ENCODE measurements at regions not wholly inside any gene's neighbourhood (a gene's known extent, or its start where the extent isn't known, plus 50 kb on each side); places are given as distances from the start of the nearest gene placed in this dataset.

DNA sequence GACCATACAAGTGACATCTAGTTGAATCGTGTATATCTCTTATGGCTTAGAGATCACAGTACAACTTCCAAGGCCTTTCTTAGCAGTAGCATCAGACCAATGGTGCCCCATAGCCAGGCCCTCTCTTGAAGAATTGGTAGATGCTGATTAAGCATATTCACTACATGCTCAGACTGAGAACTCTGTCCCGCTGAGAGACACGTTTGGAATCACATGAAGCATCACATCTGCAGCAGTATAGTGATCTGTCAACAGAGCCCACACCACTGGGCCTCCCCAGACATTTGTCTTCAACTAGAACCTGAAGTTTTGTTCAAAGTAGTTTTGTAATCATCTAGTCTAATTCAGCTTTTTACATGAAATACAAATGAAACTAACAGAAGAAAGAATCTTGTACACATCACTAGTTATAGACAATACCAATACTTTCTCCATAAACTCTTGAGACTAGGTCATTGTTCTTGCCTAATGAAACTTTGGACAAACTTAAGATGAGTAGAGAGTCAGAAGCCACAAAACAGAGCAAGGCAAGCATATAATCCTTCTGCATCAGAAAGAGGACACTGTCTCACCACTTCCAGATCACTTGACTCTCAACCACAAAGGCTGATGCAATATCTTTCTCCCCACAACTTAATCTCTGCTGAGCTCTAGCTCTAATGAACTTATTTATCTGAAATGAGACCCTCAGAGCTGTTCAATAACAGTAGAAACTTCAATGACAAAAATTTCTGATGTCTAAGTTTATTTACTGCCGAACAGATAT lies 182.7 kb downstream of the TBX18 start:
- no peak overlapping the region for H3K27ac ChIP-seq (ENCODE audit: low read length)
- H3K27me3 ChIP-seq (ENCODE audit: control insufficient read depth, insufficient read depth, low read length): no peaks in the 10 kb centered on the region
- TF ChIP-seq, protein P1, sequence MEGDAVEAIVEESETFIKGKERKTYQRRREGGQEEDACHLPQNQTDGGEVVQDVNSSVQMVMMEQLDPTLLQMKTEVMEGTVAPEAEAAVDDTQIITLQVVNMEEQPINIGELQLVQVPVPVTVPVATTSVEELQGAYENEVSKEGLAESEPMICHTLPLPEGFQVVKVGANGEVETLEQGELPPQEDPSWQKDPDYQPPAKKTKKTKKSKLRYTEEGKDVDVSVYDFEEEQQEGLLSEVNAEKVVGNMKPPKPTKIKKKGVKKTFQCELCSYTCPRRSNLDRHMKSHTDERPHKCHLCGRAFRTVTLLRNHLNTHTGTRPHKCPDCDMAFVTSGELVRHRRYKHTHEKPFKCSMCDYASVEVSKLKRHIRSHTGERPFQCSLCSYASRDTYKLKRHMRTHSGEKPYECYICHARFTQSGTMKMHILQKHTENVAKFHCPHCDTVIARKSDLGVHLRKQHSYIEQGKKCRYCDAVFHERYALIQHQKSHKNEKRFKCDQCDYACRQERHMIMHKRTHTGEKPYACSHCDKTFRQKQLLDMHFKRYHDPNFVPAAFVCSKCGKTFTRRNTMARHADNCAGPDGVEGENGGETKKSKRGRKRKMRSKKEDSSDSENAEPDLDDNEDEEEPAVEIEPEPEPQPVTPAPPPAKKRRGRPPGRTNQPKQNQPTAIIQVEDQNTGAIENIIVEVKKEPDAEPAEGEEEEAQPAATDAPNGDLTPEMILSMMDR (IDR thresholded peaks at IDR 0.05): no peak
- TF ChIP-seq TCF7L2 (IDR thresholded peaks at IDR 0.05; ENCODE audit: low read depth, low read length): no peak
- no peak for ATAC-seq
- no peak for DNase-seq (ENCODE audit: low read depth, low spot score)
- POLR2A ChIA-PET: no interaction called here
- BruUV-seq (replicated peaks): no TSS peak
- intact Hi-C loops (cut with micrococcal nuclease; ENCODE audit: unreplicated experiment): no loop called here
- no peaks in the 10 kb centered on the region for H3K9me3 ChIP-seq (ENCODE audit: control insufficient read depth, insufficient read depth, low read depth, low read length)
- no peak overlapping the region for H3K4me3 ChIP-seq (ENCODE audit: low read depth in 2 of 2, low read length in 2 of 2)
- CTCF ChIA-PET: no interaction called here
- H3K36me3 ChIP-seq (ENCODE audit: control insufficient read depth, insufficient read depth, low read length): no peaks in the 10 kb centered on the region
- no peaks in the 10 kb centered on the region for H3K4me1 ChIP-seq (ENCODE audit: control insufficient read depth, insufficient read depth, low read length)
- in situ Hi-C loops (cut with HindIII; ENCODE audit: low pct_unique_long_range_greater_than_20kb, low sequenced_read_pairs): no loop called here

DNA sequence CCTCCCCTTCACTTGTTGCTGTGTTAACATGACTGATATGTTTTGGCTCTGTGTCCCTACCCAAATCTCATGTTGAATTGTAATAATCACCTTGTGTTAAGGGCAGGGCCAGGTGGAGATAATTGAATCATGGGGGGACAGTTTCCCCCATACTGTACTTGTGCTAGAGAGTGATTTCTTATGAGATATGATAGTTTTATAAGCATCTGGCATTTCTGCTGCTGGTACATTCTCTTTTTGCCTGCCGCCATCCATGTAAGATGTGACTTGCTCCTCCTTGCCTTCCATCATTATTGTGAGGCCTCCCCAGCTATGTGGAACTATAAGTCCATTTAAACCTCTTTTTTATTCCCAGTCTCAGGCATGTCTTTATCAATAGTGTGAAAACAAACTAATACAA lies 185.0 kb downstream of the TBX18 start:
- H3K4me1 ChIP-seq (ENCODE audit: control insufficient read depth, insufficient read depth, low read length): no peaks in the 10 kb centered on the region
- ATAC-seq (no peak), DNase-seq (ENCODE audit: low read depth, low spot score) (no peak)
- no peak for TF ChIP-seq SIN3A (IDR thresholded peaks at IDR 0.05; ENCODE audit: borderline replicate concordance, insufficient read depth, low read depth, low read length)
- TF ChIP-seq, protein P2, sequence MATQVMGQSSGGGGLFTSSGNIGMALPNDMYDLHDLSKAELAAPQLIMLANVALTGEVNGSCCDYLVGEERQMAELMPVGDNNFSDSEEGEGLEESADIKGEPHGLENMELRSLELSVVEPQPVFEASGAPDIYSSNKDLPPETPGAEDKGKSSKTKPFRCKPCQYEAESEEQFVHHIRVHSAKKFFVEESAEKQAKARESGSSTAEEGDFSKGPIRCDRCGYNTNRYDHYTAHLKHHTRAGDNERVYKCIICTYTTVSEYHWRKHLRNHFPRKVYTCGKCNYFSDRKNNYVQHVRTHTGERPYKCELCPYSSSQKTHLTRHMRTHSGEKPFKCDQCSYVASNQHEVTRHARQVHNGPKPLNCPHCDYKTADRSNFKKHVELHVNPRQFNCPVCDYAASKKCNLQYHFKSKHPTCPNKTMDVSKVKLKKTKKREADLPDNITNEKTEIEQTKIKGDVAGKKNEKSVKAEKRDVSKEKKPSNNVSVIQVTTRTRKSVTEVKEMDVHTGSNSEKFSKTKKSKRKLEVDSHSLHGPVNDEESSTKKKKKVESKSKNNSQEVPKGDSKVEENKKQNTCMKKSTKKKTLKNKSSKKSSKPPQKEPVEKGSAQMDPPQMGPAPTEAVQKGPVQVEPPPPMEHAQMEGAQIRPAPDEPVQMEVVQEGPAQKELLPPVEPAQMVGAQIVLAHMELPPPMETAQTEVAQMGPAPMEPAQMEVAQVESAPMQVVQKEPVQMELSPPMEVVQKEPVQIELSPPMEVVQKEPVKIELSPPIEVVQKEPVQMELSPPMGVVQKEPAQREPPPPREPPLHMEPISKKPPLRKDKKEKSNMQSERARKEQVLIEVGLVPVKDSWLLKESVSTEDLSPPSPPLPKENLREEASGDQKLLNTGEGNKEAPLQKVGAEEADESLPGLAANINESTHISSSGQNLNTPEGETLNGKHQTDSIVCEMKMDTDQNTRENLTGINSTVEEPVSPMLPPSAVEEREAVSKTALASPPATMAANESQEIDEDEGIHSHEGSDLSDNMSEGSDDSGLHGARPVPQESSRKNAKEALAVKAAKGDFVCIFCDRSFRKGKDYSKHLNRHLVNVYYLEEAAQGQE (IDR thresholded peaks at IDR 0.05; ENCODE audit: insufficient read depth in 1 of 2, low read depth in 2 of 2, low read length in 1 of 2): no peak
- no peak for TF ChIP-seq POLR2AphosphoS5 (IDR thresholded peaks at IDR 0.05; ENCODE audit: low read depth, low read length)
- TF ChIP-seq, protein P1 (IDR thresholded peaks at IDR 0.05): no peak
- no peak for TF ChIP-seq TCF7L2 (IDR thresholded peaks at IDR 0.05; ENCODE audit: low read depth, low read length)
- H3K36me3 ChIP-seq (ENCODE audit: control insufficient read depth, insufficient read depth, low read length): no peaks in the 10 kb centered on the region
- ChIA-PET POLR2A (no interaction called here), CTCF (no interaction called here)
- intact Hi-C loops (cut with micrococcal nuclease; ENCODE audit: unreplicated experiment): no loop called here
- no TSS peak for BruUV-seq (replicated peaks)
- in situ Hi-C loops (cut with HindIII; ENCODE audit: low pct_unique_long_range_greater_than_20kb, low sequenced_read_pairs): no loop called here
- no peaks in the 10 kb centered on the region for H3K27me3 ChIP-seq (ENCODE audit: control insufficient read depth, insufficient read depth, low read length)
- H3K27ac ChIP-seq (ENCODE audit: low read length): no peak overlapping the region
- no peaks in the 10 kb centered on the region for H3K9me3 ChIP-seq (ENCODE audit: control insufficient read depth, insufficient read depth, low read depth, low read length)
- H3K4me3 ChIP-seq (ENCODE audit: low read depth in 2 of 2, low read length in 2 of 2): no peak overlapping the region
